ENCODE measurements at regions not wholly inside any gene's neighbourhood (a gene's known extent, or its start where the extent isn't known, plus 50 kb on each side); places are given as distances from the start of the nearest gene placed in this dataset.

DNA sequence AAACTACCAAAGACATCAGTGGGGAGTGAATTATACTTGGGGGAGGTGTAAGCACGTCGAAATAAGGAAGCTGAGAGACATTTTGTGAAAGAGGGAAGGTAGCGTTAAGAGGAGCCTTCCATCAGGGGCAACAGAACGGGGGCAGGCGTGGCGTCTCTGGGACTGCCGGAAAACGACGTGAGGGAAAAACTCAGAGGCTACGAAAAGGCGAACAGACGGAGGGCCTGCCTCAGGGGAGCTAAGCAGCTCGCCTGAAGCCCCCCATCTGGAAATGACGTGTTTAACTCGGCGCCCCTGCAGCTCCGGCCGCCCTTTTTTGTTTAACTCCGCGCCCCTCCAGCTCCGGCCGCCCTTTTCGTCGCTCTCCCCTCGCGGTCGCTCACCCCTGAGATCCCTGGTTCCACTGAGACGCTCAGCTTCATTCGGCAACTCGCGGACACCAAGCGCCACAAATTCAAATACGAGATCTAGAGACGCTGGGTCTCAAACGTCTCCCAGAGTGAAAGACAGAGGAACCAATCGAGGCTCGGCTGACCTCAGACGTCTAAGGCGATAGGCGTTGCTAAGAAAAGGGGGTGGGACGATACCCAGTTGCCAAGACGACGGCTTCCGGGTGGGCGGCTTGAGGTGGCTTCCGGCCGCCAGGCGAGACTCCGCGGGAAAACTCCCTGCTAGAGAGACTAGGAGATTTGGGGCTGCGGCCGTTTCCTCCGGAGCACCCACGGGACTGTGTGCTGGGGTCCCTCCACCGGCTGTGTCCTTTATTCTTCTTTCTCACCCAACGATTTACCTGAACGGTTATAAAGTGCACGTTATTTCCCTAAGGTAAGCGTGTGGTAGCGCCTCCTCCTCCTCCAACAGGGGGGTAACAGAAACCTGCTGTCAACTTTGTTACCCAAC, 383.2 kb downstream of the ZFHX3 start:
- peaks cover 16% of the 10 kb centered on the region for H3K9me3 Mint-ChIP-seq
- TF ChIP-seq CTCF (IDR thresholded peaks at IDR 0.05; ENCODE audit: unreplicated experiment in 3 of 3), result no peak
- peaks cover 16% of the 10 kb centered on the region for H3K36me3 Mint-ChIP-seq (ENCODE audit: low read depth)
- no peaks in the 10 kb centered on the region for H3K27me3 Mint-ChIP-seq (ENCODE audit: low read depth)
- H3K4me1 Mint-ChIP-seq, result peaks cover 4% of the 10 kb centered on the region
- H3K4me3 Mint-ChIP-seq, result peak overlapping the region; percentile 95 to 96 (median 96)
- peak overlapping the region; percentile 87 to 97 (median 94) for H3K27ac Mint-ChIP-seq

- TF ChIP-seq CTCF (IDR thresholded peaks at IDR 0.05; ENCODE audit: unreplicated experiment in 3 of 3), result no peak
- peaks cover 4% of the 10 kb centered on the region for H3K4me1 Mint-ChIP-seq
- peaks cover 11% of the 10 kb centered on the region for H3K36me3 Mint-ChIP-seq (ENCODE audit: low read depth)
- no peaks in the 10 kb centered on the region for H3K27me3 Mint-ChIP-seq (ENCODE audit: low read depth)
- H3K4me3 Mint-ChIP-seq, result peak overlapping the region; percentile 95 to 96 (median 96)
- peaks cover 13% of the 10 kb centered on the region for H3K9me3 Mint-ChIP-seq
- H3K27ac Mint-ChIP-seq, result peak overlapping the region; percentile 87 to 97 (median 94)
These were observed 383.8 kb downstream of the ZFHX3 start for GRCh38 chr16:72664056-72664508.

DNA sequence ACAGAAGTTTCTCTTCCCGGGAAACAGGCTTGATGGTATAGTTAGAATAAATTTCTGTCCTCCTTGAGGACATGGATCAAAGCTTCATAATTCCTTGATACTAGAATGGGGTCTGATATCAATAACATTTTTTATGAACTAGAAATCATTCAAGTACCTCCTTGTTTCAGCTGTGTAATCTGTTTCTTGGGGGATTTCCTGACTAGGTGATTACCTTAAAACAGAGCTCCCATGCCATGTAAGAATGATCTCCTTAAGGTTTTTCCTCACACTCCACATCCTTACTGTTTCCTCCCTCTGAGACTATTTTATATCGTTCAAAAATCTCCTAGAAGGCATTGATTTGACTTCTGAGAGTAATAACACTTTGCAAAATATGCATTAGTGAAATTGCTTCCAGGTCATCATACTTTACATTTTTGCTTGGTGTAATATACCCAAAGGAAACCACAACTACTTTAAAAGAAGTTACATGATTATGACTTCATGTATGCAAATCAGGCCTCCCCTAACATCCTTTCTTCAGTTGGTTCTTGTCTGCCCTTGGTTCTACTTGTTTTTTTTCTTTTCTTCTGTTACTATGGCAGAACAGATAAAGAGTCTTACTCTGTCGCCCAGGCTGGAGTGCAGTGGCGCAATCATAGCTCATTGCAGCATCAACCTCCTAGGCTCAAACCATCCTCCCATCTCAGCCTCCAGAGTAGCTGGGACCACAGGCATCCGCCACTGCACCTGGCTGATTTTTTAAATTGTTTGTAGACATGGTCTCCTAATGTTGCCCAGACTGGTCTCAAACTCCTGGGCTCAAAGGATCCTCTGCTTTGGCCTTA, 388.8 kb downstream of the ZFHX3 start:
- Mint-ChIP-seq H3K4me3 (no peak overlapping the region), H3K27ac (no peak overlapping the region), H3K9me3 (peaks cover 13% of the 10 kb centered on the region), H3K36me3 (ENCODE audit: low read depth) (peaks cover 10% of the 10 kb centered on the region), H3K27me3 (ENCODE audit: low read depth) (no peaks in the 10 kb centered on the region), H3K4me1 (peaks cover 4% of the 10 kb centered on the region)
- TF ChIP-seq CTCF (IDR thresholded peaks at IDR 0.05; ENCODE audit: unreplicated experiment in 3 of 3), result no peak

- no peak for TF ChIP-seq CTCF (IDR thresholded peaks at IDR 0.05; ENCODE audit: unreplicated experiment in 3 of 3)
- H3K36me3 Mint-ChIP-seq (ENCODE audit: low read depth), result peaks cover 21% of the 10 kb centered on the region
- H3K27ac Mint-ChIP-seq, result no peak overlapping the region
- no peaks in the 10 kb centered on the region for H3K27me3 Mint-ChIP-seq (ENCODE audit: low read depth)
- no peak overlapping the region for H3K4me3 Mint-ChIP-seq
- peaks cover 23% of the 10 kb centered on the region for H3K9me3 Mint-ChIP-seq
- H3K4me1 Mint-ChIP-seq, result no peaks in the 10 kb centered on the region
These were observed 390.1 kb downstream of the ZFHX3 start for GRCh38 chr16:72657791-72658190.

DNA sequence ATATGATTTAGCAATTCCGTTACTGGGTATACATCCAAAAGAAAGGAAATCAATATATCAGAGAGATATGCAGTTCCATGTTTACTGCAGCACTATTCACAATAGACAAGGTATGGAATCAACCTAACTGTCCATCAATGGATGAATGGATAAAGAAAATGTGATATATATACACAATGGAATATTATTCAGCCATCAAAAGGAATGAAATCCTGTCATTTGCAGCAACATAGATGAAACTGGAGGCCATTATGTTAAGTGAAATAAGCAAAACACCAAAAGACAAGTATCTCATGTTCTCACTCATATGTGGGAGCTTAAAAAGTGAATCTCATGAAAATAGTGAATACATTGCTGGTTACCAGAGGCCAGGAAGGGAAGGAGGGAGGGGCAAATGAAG, 390.8 kb downstream of the ZFHX3 start:
- peaks cover 27% of the 10 kb centered on the region for H3K36me3 Mint-ChIP-seq (ENCODE audit: low read depth)

More for the DNA sequence above, 390.8 kb downstream of the ZFHX3 start:
- Mint-ChIP-seq H3K27ac (no peak overlapping the region), H3K27me3 (ENCODE audit: low read depth) (no peaks in the 10 kb centered on the region), H3K9me3 (peaks cover 28% of the 10 kb centered on the region), H3K4me1 (no peaks in the 10 kb centered on the region), H3K4me3 (no peak overlapping the region)
- no peak for TF ChIP-seq CTCF (IDR thresholded peaks at IDR 0.05; ENCODE audit: unreplicated experiment in 3 of 3)

All from nephron (organoid).